Peyer's patch (tissue), 4 donors: ENCODE measurements at regions not wholly inside any gene's neighbourhood (a gene's known extent, or its start where the extent isn't known, plus 50 kb on each side); places are given as distances from the start of the nearest gene placed in this dataset.

ENCODE experiments used
- DNase-seq, 3 donors: peaks; one replicate each; pipeline ENCODE4 v3.0.0-alpha.2; 2017 to 2019
- H3K27ac ChIP-seq, 4 donors: fragments of 200-600 bp; sonication (generic); one replicate each; pipeline ENCODE4 v1.5.1; 2016 to 2019
- H3K27me3 ChIP-seq, 2 donors: fragments of 200-600 bp; sonication (generic); one replicate each; pipeline ENCODE4 v1.5.1; 2019
- H3K36me3 ChIP-seq, 3 donors: fragments of 200-600 bp; sonication (generic); one replicate each; pipeline ENCODE4 v1.5.1; 2016 to 2019
- H3K4me1 ChIP-seq, 4 donors: fragments of 200-600 bp; sonication (generic); one replicate each; pipeline ENCODE4 v1.5.1; 2016 to 2019
- H3K4me3 ChIP-seq, 4 donors: fragments of 200-600 bp; sonication (generic); 1 replicate in 3 of 4; 2 replicates in 1 of 4; pipeline ENCODE4 v1.5.1; 2016 to 2019; ENCODE audit warnings: mild to moderate bottlenecking in 1 of 4
- H3K9me3 ChIP-seq, 4 donors: fragments of 200-600 bp; sonication (generic); one replicate each; pipeline ENCODE4 v1.5.1; 2016 to 2019; ENCODE audit warnings: mild to moderate bottlenecking in 1 of 4
- POLR2A ChIP-seq, 2 donors: fragments of 450-650 bp; IDR thresholded peaks; one replicate each; pipeline ENCODE4 v1.5.1; 2017; ENCODE audit warnings: antibody characterized with exemption in 2 of 2, mild to moderate bottlenecking in 2 of 2, moderate library complexity in 2 of 2
- TF ChIP-seq, protein P1 (sequence below), 6 experiments: fragments of 450-650 bp in 4 of 6; fragments of 200-600 bp in 2 of 6; sonication (generic) in 1 of 6; IDR thresholded peaks; one replicate each; pipeline ENCODE4 v1.5.1; 2017 to 2019; ENCODE audit warnings: antibody characterized with exemption in 6 of 6, mild to moderate bottlenecking in 3 of 6, moderate library complexity in 1 of 6

DNA sequence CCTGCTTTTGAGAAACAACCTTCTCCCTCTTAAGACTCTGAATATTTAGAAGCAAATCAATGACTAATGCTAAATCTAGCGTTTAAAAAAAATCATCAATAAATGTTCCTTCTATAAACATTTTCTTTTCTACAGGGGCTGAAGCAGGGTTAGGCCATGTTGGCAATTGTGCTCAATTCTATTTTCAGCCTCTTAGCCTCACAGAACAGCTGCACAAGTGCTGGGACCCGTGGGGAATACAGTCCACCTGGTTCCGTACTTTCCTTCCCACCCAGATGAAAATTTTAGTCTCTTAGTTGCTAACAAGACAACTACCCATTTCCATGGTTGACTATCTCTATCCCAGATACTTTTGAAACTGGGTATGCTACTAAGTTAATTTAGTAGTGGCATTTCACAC, 138.6 kb downstream of the RPS12 start:
- H3K9me3 ChIP-seq = no peaks in the 10 kb centered on the region
- H3K36me3 ChIP-seq = no peaks in the 10 kb centered on the region
- TF ChIP-seq POLR2A (IDR thresholded peaks at IDR 0.05) = no peak
- TF ChIP-seq, protein P1, sequence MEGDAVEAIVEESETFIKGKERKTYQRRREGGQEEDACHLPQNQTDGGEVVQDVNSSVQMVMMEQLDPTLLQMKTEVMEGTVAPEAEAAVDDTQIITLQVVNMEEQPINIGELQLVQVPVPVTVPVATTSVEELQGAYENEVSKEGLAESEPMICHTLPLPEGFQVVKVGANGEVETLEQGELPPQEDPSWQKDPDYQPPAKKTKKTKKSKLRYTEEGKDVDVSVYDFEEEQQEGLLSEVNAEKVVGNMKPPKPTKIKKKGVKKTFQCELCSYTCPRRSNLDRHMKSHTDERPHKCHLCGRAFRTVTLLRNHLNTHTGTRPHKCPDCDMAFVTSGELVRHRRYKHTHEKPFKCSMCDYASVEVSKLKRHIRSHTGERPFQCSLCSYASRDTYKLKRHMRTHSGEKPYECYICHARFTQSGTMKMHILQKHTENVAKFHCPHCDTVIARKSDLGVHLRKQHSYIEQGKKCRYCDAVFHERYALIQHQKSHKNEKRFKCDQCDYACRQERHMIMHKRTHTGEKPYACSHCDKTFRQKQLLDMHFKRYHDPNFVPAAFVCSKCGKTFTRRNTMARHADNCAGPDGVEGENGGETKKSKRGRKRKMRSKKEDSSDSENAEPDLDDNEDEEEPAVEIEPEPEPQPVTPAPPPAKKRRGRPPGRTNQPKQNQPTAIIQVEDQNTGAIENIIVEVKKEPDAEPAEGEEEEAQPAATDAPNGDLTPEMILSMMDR (IDR thresholded peaks at IDR 0.05) = no peak
- H3K4me1 ChIP-seq = no peaks in the 10 kb centered on the region
- no peaks in the 10 kb centered on the region for H3K27me3 ChIP-seq
- DNase-seq = no peak
- no peak overlapping the region for H3K27ac ChIP-seq
- no peak overlapping the region for H3K4me3 ChIP-seq

DNA sequence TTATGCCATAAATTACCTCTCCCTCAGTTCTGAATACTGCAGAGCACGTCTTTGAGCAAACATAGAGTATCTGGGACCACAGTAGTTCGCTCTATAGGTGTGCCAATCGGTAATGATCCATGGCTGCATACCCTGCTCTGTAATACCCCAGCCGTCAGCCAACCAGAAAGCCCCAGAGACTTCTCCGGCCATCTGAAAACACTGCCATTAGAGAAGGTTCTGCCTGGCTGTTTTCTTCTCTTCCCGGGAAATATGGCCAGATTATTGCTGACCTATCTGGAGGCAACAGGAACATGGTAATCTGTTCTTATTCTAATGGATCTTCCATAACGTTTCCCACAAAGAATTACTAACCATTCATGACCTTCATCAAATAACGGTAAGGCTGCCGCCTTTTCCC, 139.9 kb downstream of the RPS12 start:
- H3K4me1 ChIP-seq = no peaks in the 10 kb centered on the region
- TF ChIP-seq, protein P1 (IDR thresholded peaks at IDR 0.05) = no peak
- no peak for TF ChIP-seq POLR2A (IDR thresholded peaks at IDR 0.05)

DNA sequence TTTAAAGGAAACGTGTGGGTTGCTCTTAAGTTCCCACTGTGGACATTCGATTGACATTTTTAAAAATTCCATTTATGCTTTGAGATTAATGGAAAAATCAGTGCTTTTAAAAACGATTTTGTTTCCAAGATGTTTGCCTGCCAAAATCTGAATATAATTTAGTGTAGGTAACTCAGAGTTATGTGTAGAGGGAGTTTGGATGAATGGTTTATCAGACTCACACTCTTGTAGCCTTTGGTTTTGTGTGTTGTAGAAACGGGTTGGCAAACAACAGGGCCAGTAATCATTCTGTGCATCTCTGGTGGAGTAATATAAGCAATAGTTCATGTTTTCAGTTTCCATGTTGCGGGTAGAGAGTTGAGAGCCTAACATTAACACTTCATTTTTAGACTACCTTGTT, 140.6 kb downstream of the RPS12 start:
- no peak overlapping the region for H3K4me3 ChIP-seq
- H3K9me3 ChIP-seq = no peaks in the 10 kb centered on the region
- no peaks in the 10 kb centered on the region for H3K27me3 ChIP-seq
- DNase-seq = no peak
- H3K36me3 ChIP-seq = no peaks in the 10 kb centered on the region
- H3K27ac ChIP-seq = no peak overlapping the region
- no peak for TF ChIP-seq POLR2A (IDR thresholded peaks at IDR 0.05)
- TF ChIP-seq, protein P1 (IDR thresholded peaks at IDR 0.05) = no peak
- H3K4me1 ChIP-seq = no peaks in the 10 kb centered on the region

More for the DNA sequence above, 139.9 kb downstream of the RPS12 start:
- no peaks in the 10 kb centered on the region for H3K27me3 ChIP-seq
- no peaks in the 10 kb centered on the region for H3K9me3 ChIP-seq
- H3K27ac ChIP-seq = no peak overlapping the region
- no peaks in the 10 kb centered on the region for H3K36me3 ChIP-seq
- H3K4me3 ChIP-seq = no peak overlapping the region
- DNase-seq = no peak

DNA sequence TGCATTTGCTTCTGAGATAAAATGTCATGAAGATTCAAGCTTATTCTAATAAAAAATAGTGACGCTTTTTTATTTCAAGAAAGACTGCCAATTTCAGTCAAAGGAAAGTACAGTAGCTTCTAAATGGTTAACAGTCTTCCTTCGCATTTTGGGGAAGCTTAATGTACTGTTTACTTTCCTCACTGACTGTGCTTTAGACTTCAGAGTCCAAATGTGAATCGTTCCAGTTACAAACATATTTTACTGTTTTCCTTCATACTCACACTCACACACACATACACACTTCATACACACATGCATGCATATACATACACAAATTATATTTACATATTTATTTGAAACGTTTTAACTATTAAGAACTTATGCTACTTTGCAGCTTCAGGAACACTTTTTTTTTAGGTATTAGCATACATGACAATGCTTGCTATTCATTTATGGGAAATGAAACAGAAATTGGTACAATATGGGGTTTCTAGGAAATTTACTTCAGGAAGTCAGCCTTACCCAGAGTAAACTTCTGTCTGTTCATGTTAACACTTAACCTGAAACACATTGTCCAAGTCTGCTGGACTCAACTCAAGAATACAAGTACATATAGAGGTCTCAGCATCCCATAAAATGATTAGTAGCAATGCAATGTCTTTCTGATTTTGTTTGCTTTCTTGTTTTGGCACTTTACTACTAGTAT, 145.4 kb downstream of the RPS12 start:
- Histone ChIP-seq H3K27me3 (no peaks in the 10 kb centered on the region), H3K9me3 (no peaks in the 10 kb centered on the region), H3K4me3 (no peak overlapping the region), H3K4me1 (no peaks in the 10 kb centered on the region), H3K27ac (no peak overlapping the region), H3K36me3 (no peaks in the 10 kb centered on the region)
- TF ChIP-seq POLR2A (IDR thresholded peaks at IDR 0.05) = no peak
- TF ChIP-seq, protein P1 (IDR thresholded peaks at IDR 0.05) = no peak
- no peak for DNase-seq

DNA sequence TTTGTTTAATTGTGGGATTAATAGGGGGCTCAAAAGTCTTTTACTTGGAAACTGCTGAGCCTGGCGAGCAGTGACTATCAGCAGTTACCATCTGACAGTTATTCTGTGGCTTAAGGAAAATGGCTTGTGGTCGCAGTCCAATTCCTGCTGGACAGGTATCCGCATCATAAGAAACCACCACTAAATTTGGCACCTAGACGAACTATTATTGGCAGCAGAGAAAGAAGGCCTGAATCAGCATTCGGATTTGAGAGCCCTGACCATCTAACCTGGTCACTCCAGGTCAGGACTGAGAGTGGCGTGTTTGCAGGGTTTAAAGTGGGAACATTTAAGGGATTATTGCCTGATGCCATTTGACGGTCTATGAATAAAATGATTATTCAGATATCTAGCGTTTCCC, 146.4 kb downstream of the RPS12 start:
- no peak overlapping the region for H3K4me3 ChIP-seq
- no peaks in the 10 kb centered on the region for H3K9me3 ChIP-seq
- H3K4me1 ChIP-seq = no peaks in the 10 kb centered on the region
- H3K27me3 ChIP-seq = no peaks in the 10 kb centered on the region
- TF ChIP-seq, protein P1 (IDR thresholded peaks at IDR 0.05) = no peak
- TF ChIP-seq POLR2A (IDR thresholded peaks at IDR 0.05) = no peak
- no peaks in the 10 kb centered on the region for H3K36me3 ChIP-seq
- no peak for DNase-seq
- H3K27ac ChIP-seq = no peak overlapping the region

DNA sequence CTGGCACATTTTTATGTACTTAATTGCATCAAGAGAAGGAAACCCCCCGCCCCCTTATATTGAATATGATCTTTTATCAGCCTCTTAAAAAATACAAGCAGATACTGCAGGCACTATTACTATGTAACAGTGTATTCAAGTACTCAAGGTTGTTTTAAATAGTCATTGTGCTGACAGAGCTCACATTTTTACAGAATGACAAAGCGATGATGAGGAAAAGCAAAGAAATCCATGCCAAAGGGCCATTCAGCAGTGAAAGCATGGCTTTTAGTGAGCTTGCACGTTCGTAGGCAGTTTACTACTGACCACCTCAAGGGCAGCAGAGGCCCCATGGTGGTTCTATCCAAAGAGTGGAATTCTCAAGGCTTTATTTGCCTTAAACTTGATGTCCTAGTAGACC, 146.8 kb downstream of the RPS12 start:
- DNase-seq = no peak
- Histone ChIP-seq H3K9me3 (no peaks in the 10 kb centered on the region), H3K36me3 (no peaks in the 10 kb centered on the region), H3K27ac (no peak overlapping the region), H3K4me1 (no peaks in the 10 kb centered on the region), H3K4me3 (no peak overlapping the region), H3K27me3 (no peaks in the 10 kb centered on the region)
- TF ChIP-seq, protein P1 (IDR thresholded peaks at IDR 0.05) = no peak
- no peak for TF ChIP-seq POLR2A (IDR thresholded peaks at IDR 0.05)
